Rectal smooth muscle tissue (tissue), 1 donor: ENCODE measurements at regions not wholly inside any gene's neighbourhood (a gene's known extent, or its start where the extent isn't known, plus 50 kb on each side); places are given as distances from the start of the nearest gene placed in this dataset.
"Not testable (repeated sequence)": the region's sequence is repeated elsewhere in the genome, so short reads cannot be mapped to it uniquely, and the experiment has no call there.

Experiments used
- H3K27ac ChIP-seq: one replicate; pipeline ENCODE4 v1.7.0; 2013; ENCODE audit warnings: low read depth, low read length, inconsistent platforms
- H3K27me3 ChIP-seq: one replicate; pipeline ENCODE4 v1.7.0; 2013; ENCODE audit warnings: low read length; ENCODE audit not compliant: control insufficient read depth, insufficient read depth
- H3K36me3 ChIP-seq: one replicate; pipeline ENCODE4 v1.7.0; 2013; ENCODE audit warnings: low read length; ENCODE audit not compliant: control insufficient read depth, insufficient read depth
- H3K4me1 ChIP-seq: one replicate; pipeline ENCODE4 v1.7.0; 2013; ENCODE audit warnings: low read length; ENCODE audit not compliant: control insufficient read depth, insufficient read depth
- H3K4me3 ChIP-seq: one replicate; pipeline ENCODE4 v1.7.0; 2013; ENCODE audit warnings: low read length
- H3K9ac ChIP-seq: one replicate; pipeline ENCODE4 v1.7.0; 2013; ENCODE audit warnings: low read length

GRCh38 chr16:32038783-32039496 is 165.3 kb downstream of the ZNF267 start:
- not testable (repeated sequence) for H3K36me3 ChIP-seq, H3K9ac ChIP-seq, H3K27ac ChIP-seq, H3K27me3 ChIP-seq, H3K4me1 ChIP-seq, H3K4me3 ChIP-seq

DNA sequence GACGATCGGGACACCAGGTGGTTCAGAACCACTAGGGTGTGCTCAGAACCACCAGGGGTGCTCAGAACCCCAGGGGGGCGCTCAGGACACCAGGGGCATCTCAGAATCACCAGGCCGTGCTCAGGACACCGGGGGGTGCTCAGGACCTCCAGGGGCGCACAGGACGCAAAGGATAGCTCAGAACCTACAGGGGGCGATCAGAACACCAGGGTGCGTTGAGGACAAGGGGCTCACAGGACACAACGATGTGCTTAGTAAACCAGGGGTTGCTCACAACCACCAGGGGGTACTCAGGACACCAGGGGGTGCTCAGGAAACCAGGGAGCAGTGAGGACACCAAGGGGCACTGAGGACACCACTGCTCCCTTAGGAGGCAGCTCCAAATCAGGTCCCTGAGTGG is 166.3 kb downstream of the ZNF267 start:
- H3K27ac ChIP-seq, H3K9ac ChIP-seq, H3K27me3 ChIP-seq, H3K36me3 ChIP-seq, H3K4me1 ChIP-seq, H3K4me3 ChIP-seq: not testable (repeated sequence)

GRCh38 chr16:32066016-32066651 is 187.0 kb upstream of the TP53TG3D start:
- not testable (repeated sequence) for H3K9ac ChIP-seq, H3K27me3 ChIP-seq, H3K4me3 ChIP-seq, H3K36me3 ChIP-seq, H3K27ac ChIP-seq, H3K4me1 ChIP-seq

DNA sequence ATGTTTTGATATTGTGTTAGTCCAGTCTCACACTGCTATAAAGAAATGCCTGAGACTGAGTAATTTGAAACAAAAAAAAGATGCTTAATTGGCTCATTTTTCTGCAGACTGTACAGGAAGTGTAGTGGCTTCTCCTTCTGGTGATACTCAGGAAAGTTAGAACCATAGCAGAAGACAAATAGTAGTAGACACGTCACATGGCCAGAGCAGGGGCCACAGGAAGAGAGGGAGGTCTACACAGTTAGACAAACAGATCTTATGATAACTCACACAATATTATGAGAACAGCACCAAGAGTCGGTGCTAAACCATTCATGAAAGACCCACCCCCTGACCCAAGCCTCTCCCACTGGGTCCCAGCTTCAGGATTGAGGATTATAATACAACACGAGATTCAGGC is 181.5 kb upstream of the TP53TG3D start:
- not testable (repeated sequence) for H3K27ac ChIP-seq, H3K4me1 ChIP-seq, H3K4me3 ChIP-seq, H3K27me3 ChIP-seq, H3K36me3 ChIP-seq, H3K9ac ChIP-seq

DNA sequence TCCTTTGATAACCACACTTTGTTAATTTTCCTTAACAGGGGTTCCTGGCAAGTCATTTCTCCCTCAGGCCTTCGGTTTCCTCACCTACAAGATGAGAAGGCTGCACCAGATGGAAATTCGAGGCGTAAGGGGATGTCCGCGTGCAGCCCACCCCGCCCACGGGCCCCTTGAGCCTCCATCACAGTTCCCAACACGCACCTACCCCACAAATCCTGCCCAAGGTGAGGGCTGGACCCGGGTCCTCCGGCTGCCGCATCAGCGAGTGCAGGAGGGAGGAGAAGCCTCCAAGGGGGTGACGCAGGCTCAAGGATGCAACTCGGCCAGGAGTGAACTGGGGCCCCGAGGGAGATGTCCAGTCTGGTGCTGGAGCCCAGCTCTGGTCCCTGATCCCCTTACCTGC is 169.2 kb upstream of the TP53TG3D start:
- H3K27ac ChIP-seq, H3K4me3 ChIP-seq, H3K27me3 ChIP-seq: not testable (repeated sequence)

DNA sequence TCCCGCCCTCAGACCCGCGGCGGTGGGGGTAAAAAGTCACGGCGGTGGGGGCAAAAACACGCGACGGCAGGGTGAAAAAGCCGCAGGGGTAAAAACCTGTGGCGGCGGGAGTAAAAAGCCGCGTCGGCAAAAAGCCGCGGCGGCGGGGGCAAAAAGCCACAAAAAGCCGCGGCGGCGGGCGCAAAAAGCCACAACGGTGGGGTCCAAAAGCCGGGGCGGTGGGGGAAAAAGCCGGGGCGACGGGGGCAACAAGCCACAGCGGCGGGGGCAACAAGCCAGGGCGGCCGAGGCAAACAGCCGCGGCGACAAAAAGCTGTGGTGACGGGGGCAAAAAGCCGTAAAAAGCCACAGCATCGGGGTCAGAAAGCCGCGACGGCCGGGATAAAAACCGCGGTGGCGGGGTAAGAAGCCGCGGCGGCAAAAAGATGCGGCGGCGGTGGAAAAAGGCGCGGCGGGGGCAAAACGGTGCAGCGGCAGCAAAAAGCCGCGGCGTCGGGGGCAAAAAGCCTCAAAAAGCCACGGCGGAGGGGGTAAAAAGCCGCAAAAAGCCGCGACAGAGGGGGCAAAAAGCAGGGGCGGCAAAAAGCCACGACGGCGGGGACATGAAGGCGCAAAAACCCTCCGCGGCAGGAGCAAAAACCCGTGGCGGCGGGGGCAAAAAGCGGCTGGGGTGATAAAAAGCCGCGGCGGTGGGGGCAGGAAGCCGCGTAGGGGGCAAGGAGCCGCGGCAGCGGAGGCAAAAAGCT is 168.3 kb upstream of the TP53TG3D start:
- H3K36me3 ChIP-seq, H3K9ac ChIP-seq, H3K4me1 ChIP-seq, H3K4me3 ChIP-seq, H3K27ac ChIP-seq, H3K27me3 ChIP-seq: not testable (repeated sequence)

More for the DNA sequence above, 169.2 kb upstream of the TP53TG3D start:
- not testable (repeated sequence) for H3K9ac ChIP-seq, H3K36me3 ChIP-seq, H3K4me1 ChIP-seq

DNA sequence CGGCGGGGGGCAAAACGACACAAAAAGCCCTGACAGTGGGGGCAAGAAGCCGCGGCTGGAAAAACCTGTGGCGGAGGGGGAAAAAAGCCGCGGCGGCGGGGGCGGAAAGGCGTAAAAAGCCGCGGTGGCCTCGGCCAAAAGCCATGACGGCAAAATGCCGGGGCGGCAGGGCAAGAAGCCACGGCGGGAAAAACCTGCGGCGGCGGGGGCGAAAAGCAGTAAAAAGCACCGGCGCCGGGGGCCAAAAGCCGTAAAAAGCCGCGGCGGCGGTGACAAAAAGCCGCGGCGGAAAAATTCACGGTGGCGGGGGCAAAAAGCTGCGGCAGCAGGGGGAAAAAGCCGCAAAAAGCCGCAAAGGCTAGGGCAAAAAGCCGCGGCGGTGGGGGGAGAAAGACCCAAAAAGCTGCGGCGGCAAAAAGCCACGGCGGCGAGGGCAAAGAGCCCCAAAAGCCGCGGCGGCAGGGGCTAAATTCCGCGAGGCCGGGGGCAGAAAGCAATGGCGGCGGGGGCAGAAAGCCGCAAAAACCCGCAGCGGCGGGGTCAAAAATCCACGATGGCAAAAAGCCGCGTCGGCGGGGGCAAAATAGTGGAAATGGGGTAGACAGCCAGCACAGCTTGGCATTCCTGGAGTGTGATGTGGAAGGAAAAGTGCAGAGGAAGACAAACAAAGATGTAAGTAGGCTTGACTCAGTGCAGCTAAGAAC is 167.5 kb upstream of the TP53TG3D start:
- H3K9ac ChIP-seq, H3K27me3 ChIP-seq, H3K4me1 ChIP-seq, H3K27ac ChIP-seq, H3K36me3 ChIP-seq, H3K4me3 ChIP-seq: not testable (repeated sequence)

DNA sequence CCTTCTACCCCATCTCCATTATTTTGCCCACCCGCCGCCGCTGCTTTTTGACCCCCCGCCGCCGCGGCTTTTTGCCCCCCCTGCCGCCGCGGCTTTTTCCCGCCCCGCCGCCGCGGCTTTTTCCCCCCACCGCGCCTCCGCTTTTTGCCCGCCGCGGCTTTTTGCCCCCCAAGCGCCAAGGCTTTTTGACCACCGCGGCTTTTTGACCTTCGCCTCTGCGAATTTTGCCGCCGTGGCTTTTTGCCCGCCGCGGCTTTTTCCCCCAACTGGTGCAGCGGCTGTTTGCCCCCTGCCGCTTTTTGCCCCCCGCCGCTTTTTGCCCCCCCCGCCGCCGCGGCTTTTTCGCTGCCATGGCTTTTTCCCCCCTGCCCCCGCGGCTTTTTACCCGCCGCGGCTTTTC is 137.5 kb upstream of the TP53TG3D start:
- H3K36me3 ChIP-seq, H3K4me1 ChIP-seq, H3K4me3 ChIP-seq, H3K27ac ChIP-seq, H3K27me3 ChIP-seq, H3K9ac ChIP-seq: not testable (repeated sequence)

DNA sequence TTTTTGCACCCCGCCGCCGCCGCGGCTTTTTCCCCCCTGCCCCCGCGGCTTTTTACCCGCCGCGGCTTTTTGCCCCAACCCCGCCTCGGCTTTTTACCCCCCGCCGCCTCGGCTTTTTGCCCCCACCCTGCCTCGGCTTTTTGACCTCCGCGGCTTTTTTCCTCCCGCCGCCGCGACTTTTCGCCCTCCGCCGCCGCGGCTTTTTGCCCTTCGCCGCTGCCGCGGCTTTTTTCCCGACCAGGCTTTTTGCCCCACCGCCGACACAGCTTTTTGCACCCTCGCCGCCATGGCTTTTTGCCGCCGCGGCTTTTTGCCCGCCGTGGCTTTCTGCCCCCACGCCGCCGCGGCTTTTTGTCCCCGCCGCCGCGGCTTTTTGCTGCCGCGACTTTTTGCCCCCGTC is 137.0 kb upstream of the TP53TG3D start:
- Histone ChIP-seq H3K27me3 (no peaks in the 10 kb centered on the region), H3K9ac (no peak overlapping the region), H3K4me3 (peak overlapping the region; percentile 21), H3K36me3 (no peaks in the 10 kb centered on the region), H3K4me1 (no peaks in the 10 kb centered on the region), H3K27ac (no peak overlapping the region)

GRCh38 chr16:32116533-32116932 is 136.6 kb upstream of the TP53TG3D start:
- H3K9ac ChIP-seq, H3K27me3 ChIP-seq, H3K4me3 ChIP-seq, H3K4me1 ChIP-seq, H3K36me3 ChIP-seq, H3K27ac ChIP-seq: not testable (repeated sequence)

DNA sequence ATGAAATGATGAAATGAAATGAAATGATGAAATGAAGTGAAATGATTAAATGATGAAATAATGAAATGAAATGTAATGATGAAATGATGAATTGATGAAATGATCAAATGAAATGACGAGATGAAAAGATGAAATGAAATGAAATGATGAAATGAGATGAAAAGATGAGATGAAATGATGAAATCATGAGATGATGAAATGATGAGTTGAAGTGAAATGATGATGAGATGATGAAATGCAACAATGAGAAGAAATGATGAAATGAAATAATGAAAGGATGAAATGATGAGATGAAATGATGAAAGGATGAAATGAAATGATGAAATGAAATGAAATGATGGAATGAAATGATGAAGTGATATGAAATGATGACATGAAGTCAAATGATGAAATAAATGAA is 132.7 kb upstream of the TP53TG3D start:
- H3K4me3 ChIP-seq, H3K27ac ChIP-seq, H3K4me1 ChIP-seq, H3K9ac ChIP-seq, H3K36me3 ChIP-seq, H3K27me3 ChIP-seq: not testable (repeated sequence)

GRCh38 chr16:32120779-32121178 is 132.3 kb upstream of the TP53TG3D start:
- not testable (repeated sequence) for H3K4me3 ChIP-seq

More at GRCh38 chr16:32120779-32121178, 132.3 kb upstream of the TP53TG3D start:
- not testable (repeated sequence) for H3K27ac ChIP-seq, H3K36me3 ChIP-seq, H3K27me3 ChIP-seq, H3K9ac ChIP-seq, H3K4me1 ChIP-seq
